GM06990 (cell line): ENCODE measurements at regions not wholly inside any gene's neighbourhood (a gene's known extent, or its start where the extent isn't known, plus 50 kb on each side); places are given as distances from the start of the nearest gene placed in this dataset.

ENCODE experiments used
- DNase-seq: peaks from one replicate; pipeline ENCODE4 v3.0.0-alpha.2; 2011; ENCODE audit not compliant: insufficient read length; ENCODE audit errors: extremely low read depth
- H3K27me3 ChIP-seq: replicated peaks from 2 replicates; pipeline ENCODE4 v1.6.0; 2011; ENCODE audit warnings: low read length; ENCODE audit not compliant: control insufficient read depth, insufficient read depth
- H3K36me3 ChIP-seq: 2 replicates; pipeline ENCODE4 v1.5.1; 2011; ENCODE audit warnings: low read length; ENCODE audit not compliant: control insufficient read depth, insufficient read depth
- H3K4me3 ChIP-seq: replicated peaks from 2 replicates; pipeline ENCODE4 v1.5.1; 2011; ENCODE audit warnings: low read depth, mild to moderate bottlenecking, control low read depth, low read length
- CTCF ChIP-seq: IDR thresholded peaks from 2 replicates; pipeline ENCODE4 v1.5.1; 2011; ENCODE audit warnings: low read length, control low read depth, mild to moderate bottlenecking, inconsistent platforms; ENCODE audit not compliant: insufficient read depth, poor library complexity, severe bottlenecking

GRCh38 chr16:62545039-62545438, 508.8 kb upstream of the CDH8 start:
- Histone ChIP-seq H3K4me3 (no peak overlapping the region), H3K36me3 (no peaks in the 10 kb centered on the region), H3K27me3 (no peaks in the 10 kb centered on the region)
- DNase-seq: no peak
- no peak for TF ChIP-seq CTCF

DNA sequence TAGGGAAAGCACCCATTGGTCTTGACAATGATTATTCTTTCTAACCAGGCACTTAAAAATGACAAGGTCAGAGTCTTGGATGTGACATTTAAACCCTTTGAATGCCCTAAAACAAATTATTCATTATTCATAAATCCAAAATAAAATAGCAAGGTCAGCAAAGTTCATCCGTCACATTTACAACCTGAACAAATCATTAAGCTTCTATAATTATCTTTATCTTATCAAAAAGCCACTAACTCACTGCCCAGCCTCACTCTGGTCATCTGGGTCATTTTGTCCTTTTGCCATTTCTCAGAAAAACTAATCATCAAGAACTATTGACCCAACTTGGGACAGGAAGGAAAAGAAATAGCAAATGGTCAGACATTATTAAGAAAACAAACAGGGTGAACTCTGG, 507.3 kb upstream of the CDH8 start:
- TF ChIP-seq CTCF: no peak
- no peak for DNase-seq
- Histone ChIP-seq H3K27me3 (no peaks in the 10 kb centered on the region), H3K36me3 (no peaks in the 10 kb centered on the region), H3K4me3 (no peak overlapping the region)

DNA sequence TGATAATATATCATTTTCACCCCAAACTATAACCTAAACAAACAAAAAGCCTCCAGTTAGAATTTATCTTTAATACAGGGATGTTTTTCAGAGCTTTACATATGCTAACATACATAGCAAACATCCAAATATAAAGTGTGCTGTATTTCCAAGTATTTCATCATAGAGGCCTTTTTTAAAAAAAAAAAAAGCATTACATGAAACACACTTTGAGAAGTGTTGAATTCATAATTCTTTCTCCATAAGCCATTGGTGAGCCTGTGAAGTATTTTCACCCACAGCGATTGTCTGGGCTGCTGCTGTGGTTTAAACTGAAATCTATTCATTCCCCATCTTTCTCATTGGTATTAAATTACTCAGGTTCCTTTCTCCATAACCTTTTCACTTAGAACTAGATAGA, 503.4 kb upstream of the CDH8 start:
- H3K4me3 ChIP-seq: no peak overlapping the region
- H3K36me3 ChIP-seq: no peaks in the 10 kb centered on the region
- DNase-seq: no peak
- TF ChIP-seq CTCF: no peak
- no peaks in the 10 kb centered on the region for H3K27me3 ChIP-seq

- Histone ChIP-seq H3K36me3 (no peaks in the 10 kb centered on the region), H3K4me3 (no peak overlapping the region), H3K27me3 (no peaks in the 10 kb centered on the region)
- TF ChIP-seq CTCF: no peak
- DNase-seq: no peak
These were observed 494.2 kb upstream of the CDH8 start for GRCh38 chr16:62530426-62530825.

DNA sequence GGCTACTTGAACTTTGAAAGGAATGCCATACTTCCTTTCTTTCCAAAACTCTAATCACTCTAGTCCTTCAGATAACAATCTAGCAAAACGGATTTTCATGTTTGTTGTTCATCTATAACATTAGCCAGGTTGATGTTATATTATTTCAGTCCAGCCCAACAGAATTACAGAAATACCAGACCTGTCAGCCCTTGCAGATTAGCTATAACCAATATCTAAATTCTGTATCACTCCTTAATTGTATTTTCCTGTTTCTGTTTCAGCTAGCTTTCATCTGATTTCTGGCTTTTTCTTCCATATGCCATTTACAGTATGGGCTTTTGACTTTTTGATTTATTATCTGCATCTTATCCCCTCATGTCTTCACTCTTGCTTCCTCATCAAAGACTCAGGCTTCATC, 479.8 kb upstream of the CDH8 start:
- no peak for DNase-seq
- no peak overlapping the region for H3K4me3 ChIP-seq
- TF ChIP-seq CTCF: no peak
- no peaks in the 10 kb centered on the region for H3K36me3 ChIP-seq
- H3K27me3 ChIP-seq: no peaks in the 10 kb centered on the region

GRCh38 chr16:62503073-62503472, 466.8 kb upstream of the CDH8 start:
- H3K4me3 ChIP-seq: no peak overlapping the region
- no peaks in the 10 kb centered on the region for H3K27me3 ChIP-seq
- no peak for TF ChIP-seq CTCF
- no peaks in the 10 kb centered on the region for H3K36me3 ChIP-seq
- DNase-seq: no peak
